OCI-LY7 (cell line): ENCODE measurements at regions not wholly inside any gene's neighbourhood (a gene's known extent, or its start where the extent isn't known, plus 50 kb on each side); places are given as distances from the start of the nearest gene placed in this dataset.

Experiments used
- CTCF ChIP-seq: fragments of 200-600 bp; sonication (generic); conservative IDR thresholded peaks from 2 replicates; pipeline ENCODE4 v1.5.1; 2014; ENCODE audit warnings: mild to moderate bottlenecking, antibody characterized with exemption, low read length, moderate library complexity, mixed read lengths
- EZH2phosphoT487 ChIP-seq: fragments of 200-600 bp; sonication (generic); IDR thresholded peaks from 2 replicates; pipeline ENCODE4 v1.6.1; 2018; ENCODE audit warnings: low read depth, borderline replicate concordance, mild to moderate bottlenecking, mixed run types, antibody characterized with exemption, low read length, moderate library complexity, mixed read lengths

- TF ChIP-seq CTCF: no peak
- TF ChIP-seq EZH2phosphoT487: no peak
Measured at GRCh38 chr14:55837467-55837866, 257.5 kb downstream of the KTN1 start.
